Activated T-helper 2 cell treated with anti-CD3 and anti-CD28 coated beads, Interferon-gamma antibody, Interleukin-2, Interleukin-4, amounts not matched to agents 10 μg/mL and 5 μg/mL and 100 μg/mL, durations not matched to agents 14 hours and 24 hours and 36 hours (primary cell): ENCODE measurements at regions not wholly inside any gene's neighbourhood (a gene's known extent, or its start where the extent isn't known, plus 50 kb on each side); places are given as distances from the start of the nearest gene placed in this dataset.

Experiments used
- DNase-seq: peaks from one replicate; pipeline ENCODE4 v3.0.0; 2021; ENCODE audit warnings: low spot score
- H3K27ac Mint-ChIP-seq: one replicate; pipeline ENCODE4 v1.8.0; 2021; ENCODE audit warnings: mixed read lengths
- H3K27me3 Mint-ChIP-seq: one replicate; pipeline ENCODE4 v1.8.0; 2021; ENCODE audit warnings: low read depth, mixed read lengths
- H3K36me3 Mint-ChIP-seq: one replicate; pipeline ENCODE4 v1.8.0; 2021; ENCODE audit warnings: low read depth, mixed read lengths
- H3K4me1 Mint-ChIP-seq: one replicate; pipeline ENCODE4 v1.8.0; 2021; ENCODE audit warnings: low read depth, mixed read lengths
- H3K4me3 Mint-ChIP-seq: one replicate; pipeline ENCODE4 v1.8.0; 2021; ENCODE audit warnings: low read depth, mild to moderate bottlenecking, moderate library complexity, mixed read lengths
- H3K9me3 Mint-ChIP-seq: one replicate; pipeline ENCODE4 v1.8.0; 2021; ENCODE audit warnings: mixed read lengths
- intact Hi-C: fragments of 100-400 bp; cut with micrococcal nuclease; formaldehyde crosslinking; loops from one replicate; pipeline ENCODE4 v1.15.1; 2023

GRCh38 chr5:106894964-106895363, 775.8 kb downstream of the EFNA5 start:
- peaks cover 3% of the 10 kb centered on the region for H3K9me3 Mint-ChIP-seq
- H3K4me3 Mint-ChIP-seq = no peak overlapping the region
- H3K4me1 Mint-ChIP-seq = no peaks in the 10 kb centered on the region
- H3K36me3 Mint-ChIP-seq = no peaks in the 10 kb centered on the region
- no peaks in the 10 kb centered on the region for H3K27me3 Mint-ChIP-seq
- no peak for DNase-seq
- H3K27ac Mint-ChIP-seq = no peak overlapping the region
- intact Hi-C loops = no loop called here

GRCh38 chr5:106882035-106882434, 788.7 kb downstream of the EFNA5 start:
- H3K36me3 Mint-ChIP-seq = no peaks in the 10 kb centered on the region
- intact Hi-C loops = no loop called here
- no peak overlapping the region for H3K4me3 Mint-ChIP-seq
- H3K9me3 Mint-ChIP-seq = no peaks in the 10 kb centered on the region
- no peaks in the 10 kb centered on the region for H3K27me3 Mint-ChIP-seq
- H3K27ac Mint-ChIP-seq = no peak overlapping the region
- H3K4me1 Mint-ChIP-seq = no peaks in the 10 kb centered on the region
- DNase-seq = no peak

GRCh38 chr5:106880656-106881055, 790.1 kb downstream of the EFNA5 start:
- H3K4me3 Mint-ChIP-seq = no peak overlapping the region
- H3K36me3 Mint-ChIP-seq = no peaks in the 10 kb centered on the region
- H3K27me3 Mint-ChIP-seq = no peaks in the 10 kb centered on the region
- intact Hi-C loops = no loop called here
- no peak for DNase-seq
- H3K4me1 Mint-ChIP-seq = no peaks in the 10 kb centered on the region
- no peak overlapping the region for H3K27ac Mint-ChIP-seq
- H3K9me3 Mint-ChIP-seq = no peaks in the 10 kb centered on the region

- no peak overlapping the region for H3K27ac Mint-ChIP-seq
- H3K36me3 Mint-ChIP-seq = no peaks in the 10 kb centered on the region
- no peaks in the 10 kb centered on the region for H3K4me1 Mint-ChIP-seq
- H3K27me3 Mint-ChIP-seq = no peaks in the 10 kb centered on the region
- H3K4me3 Mint-ChIP-seq = no peak overlapping the region
- intact Hi-C loops = no loop called here
- H3K9me3 Mint-ChIP-seq = no peaks in the 10 kb centered on the region
- no peak for DNase-seq
These were observed 792.9 kb downstream of the EFNA5 start for GRCh38 chr5:106877881-106878280.

- no peak overlapping the region for H3K4me3 Mint-ChIP-seq
- no peak overlapping the region for H3K27ac Mint-ChIP-seq
- H3K27me3 Mint-ChIP-seq = no peaks in the 10 kb centered on the region
- H3K36me3 Mint-ChIP-seq = no peaks in the 10 kb centered on the region
- DNase-seq = no peak
- H3K9me3 Mint-ChIP-seq = no peaks in the 10 kb centered on the region
- no peaks in the 10 kb centered on the region for H3K4me1 Mint-ChIP-seq
- intact Hi-C loops = no loop called here
These were observed 794.0 kb downstream of the EFNA5 start for GRCh38 chr5:106876665-106877194.

- H3K9me3 Mint-ChIP-seq = no peaks in the 10 kb centered on the region
- intact Hi-C loops = no loop called here
These were observed 794.5 kb downstream of the EFNA5 start for GRCh38 chr5:106876298-106876622.

GRCh38 chr5:106875591-106876297, 795.0 kb downstream of the EFNA5 start:
- intact Hi-C loops = no loop called here
- Mint-ChIP-seq H3K36me3 (no peaks in the 10 kb centered on the region), H3K27ac (no peak overlapping the region), H3K27me3 (no peaks in the 10 kb centered on the region), H3K4me1 (no peaks in the 10 kb centered on the region), H3K9me3 (no peaks in the 10 kb centered on the region), H3K4me3 (no peak overlapping the region)
- no peak for DNase-seq

More at GRCh38 chr5:106876298-106876622, 794.5 kb downstream of the EFNA5 start:
- H3K36me3 Mint-ChIP-seq = no peaks in the 10 kb centered on the region
- no peaks in the 10 kb centered on the region for H3K27me3 Mint-ChIP-seq
- no peak for DNase-seq
- H3K27ac Mint-ChIP-seq = no peak overlapping the region
- H3K4me1 Mint-ChIP-seq = no peaks in the 10 kb centered on the region
- H3K4me3 Mint-ChIP-seq = no peak overlapping the region

- H3K9me3 Mint-ChIP-seq = no peaks in the 10 kb centered on the region
- no peak overlapping the region for H3K27ac Mint-ChIP-seq
- no peak overlapping the region for H3K4me3 Mint-ChIP-seq
- no peak for DNase-seq
- H3K4me1 Mint-ChIP-seq = no peaks in the 10 kb centered on the region
- intact Hi-C loops = no loop called here
- no peaks in the 10 kb centered on the region for H3K36me3 Mint-ChIP-seq
- H3K27me3 Mint-ChIP-seq = no peaks in the 10 kb centered on the region
These were observed 795.8 kb downstream of the EFNA5 start for GRCh38 chr5:106874974-106875373.

- Mint-ChIP-seq H3K4me3 (no peak overlapping the region), H3K27ac (no peak overlapping the region), H3K4me1 (no peaks in the 10 kb centered on the region), H3K27me3 (no peaks in the 10 kb centered on the region), H3K36me3 (no peaks in the 10 kb centered on the region), H3K9me3 (no peaks in the 10 kb centered on the region)
- intact Hi-C loops = no loop called here
- DNase-seq = no peak
These were observed 796.2 kb downstream of the EFNA5 start for GRCh38 chr5:106874531-106874930.

- no peaks in the 10 kb centered on the region for H3K9me3 Mint-ChIP-seq
- H3K27me3 Mint-ChIP-seq = no peaks in the 10 kb centered on the region
- no peak for DNase-seq
- intact Hi-C loops = no loop called here
- no peaks in the 10 kb centered on the region for H3K4me1 Mint-ChIP-seq
- H3K36me3 Mint-ChIP-seq = no peaks in the 10 kb centered on the region
- H3K4me3 Mint-ChIP-seq = no peak overlapping the region
- no peak overlapping the region for H3K27ac Mint-ChIP-seq
These were observed 797.2 kb downstream of the EFNA5 start for GRCh38 chr5:106873568-106873967.

- no peaks in the 10 kb centered on the region for H3K36me3 Mint-ChIP-seq
- no peaks in the 10 kb centered on the region for H3K27me3 Mint-ChIP-seq
- H3K27ac Mint-ChIP-seq = no peak overlapping the region
- H3K4me1 Mint-ChIP-seq = peaks cover 4% of the 10 kb centered on the region
- no peak for DNase-seq
- H3K9me3 Mint-ChIP-seq = no peaks in the 10 kb centered on the region
- H3K4me3 Mint-ChIP-seq = no peak overlapping the region
- intact Hi-C loops = no loop called here
These were observed 805.5 kb downstream of the EFNA5 start for GRCh38 chr5:106865279-106865678.

- DNase-seq = no peak
- intact Hi-C loops = no loop called here
- Mint-ChIP-seq H3K4me1 (peaks cover 4% of the 10 kb centered on the region), H3K27ac (no peak overlapping the region), H3K27me3 (no peaks in the 10 kb centered on the region), H3K4me3 (no peak overlapping the region), H3K36me3 (no peaks in the 10 kb centered on the region), H3K9me3 (no peaks in the 10 kb centered on the region)
These were observed 808.1 kb downstream of the EFNA5 start for GRCh38 chr5:106862450-106863193.

GRCh38 chr5:106860398-106861044, 810.2 kb downstream of the EFNA5 start:
- intact Hi-C loops = no loop called here

More at GRCh38 chr5:106860398-106861044, 810.2 kb downstream of the EFNA5 start:
- no peak overlapping the region for H3K4me3 Mint-ChIP-seq
- DNase-seq = no peak
- peaks cover 4% of the 10 kb centered on the region for H3K4me1 Mint-ChIP-seq
- H3K27ac Mint-ChIP-seq = no peak overlapping the region
- H3K36me3 Mint-ChIP-seq = no peaks in the 10 kb centered on the region
- H3K27me3 Mint-ChIP-seq = no peaks in the 10 kb centered on the region
- H3K9me3 Mint-ChIP-seq = no peaks in the 10 kb centered on the region
